ENCODE measurements at regions not wholly inside any gene's neighbourhood (a gene's known extent, or its start where the extent isn't known, plus 50 kb on each side); places are given as distances from the start of the nearest gene placed in this dataset.

- no peak for TF ChIP-seq CTCF (IDR thresholded peaks at IDR 0.05; ENCODE audit: low read depth, low read length)
- DNase-seq (ENCODE audit: extremely low read depth, low read depth): no peak
Observed at GRCh38 chr6:145082359-145082758, 653.0 kb downstream of the EPM2A start.

DNA sequence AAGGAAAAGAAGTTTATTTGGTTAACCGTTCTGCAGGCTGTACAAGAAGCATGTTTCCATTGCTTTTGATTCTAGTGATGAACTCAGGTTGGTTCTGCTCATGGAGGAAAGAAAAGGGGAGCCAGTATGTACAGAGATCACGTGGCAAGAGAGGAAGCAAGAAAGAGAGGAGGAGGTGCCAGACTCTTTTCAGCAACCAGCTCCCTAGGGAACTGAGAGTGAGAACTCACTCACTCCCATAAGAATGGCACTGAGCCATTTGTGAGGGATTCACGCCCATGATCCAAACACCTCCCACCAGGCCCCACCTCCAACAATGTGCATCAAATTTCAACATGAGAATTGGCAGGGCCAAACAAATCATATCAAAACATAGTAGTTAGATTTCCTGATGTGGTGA, 649.1 kb downstream of the EPM2A start:
- DNase-seq (ENCODE audit: extremely low read depth, low read depth): no peak
- TF ChIP-seq CTCF (IDR thresholded peaks at IDR 0.05; ENCODE audit: low read depth, low read length): no peak

- no peak for DNase-seq (ENCODE audit: extremely low read depth, low read depth)
- no peak for TF ChIP-seq CTCF (IDR thresholded peaks at IDR 0.05; ENCODE audit: low read depth, low read length)
Observed at GRCh38 chr6:145087034-145087433, 648.3 kb downstream of the EPM2A start.

GRCh38 chr6:145090801-145091585, 644.3 kb downstream of the EPM2A start:
- no peak for TF ChIP-seq CTCF (IDR thresholded peaks at IDR 0.05; ENCODE audit: low read depth, low read length)
- DNase-seq (ENCODE audit: extremely low read depth, low read depth): no peak

GRCh38 chr6:145091586-145092142, 643.7 kb downstream of the EPM2A start:
- no peak for TF ChIP-seq CTCF (IDR thresholded peaks at IDR 0.05; ENCODE audit: low read depth, low read length)
- DNase-seq (ENCODE audit: extremely low read depth, low read depth): no peak

DNA sequence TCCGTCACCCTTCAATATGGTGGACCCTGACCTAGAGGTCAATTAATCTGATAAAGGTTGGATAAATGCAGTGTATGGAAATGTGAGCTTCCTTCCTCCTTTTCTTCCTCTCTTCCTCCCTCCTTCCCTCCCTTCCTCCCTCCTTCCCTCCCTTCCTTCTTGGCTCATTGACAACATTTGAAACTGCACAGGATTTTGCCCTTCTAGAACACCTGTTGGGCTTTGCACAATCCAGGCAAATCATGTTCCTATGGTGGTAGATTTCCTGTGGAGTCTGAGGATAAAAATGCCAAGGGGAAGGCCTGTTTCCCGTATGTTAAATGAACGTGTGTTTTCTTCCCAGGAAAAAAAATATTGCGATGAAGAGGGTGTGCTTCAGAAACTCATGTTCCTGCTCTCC, 642.8 kb downstream of the EPM2A start:
- no peak for TF ChIP-seq CTCF (IDR thresholded peaks at IDR 0.05; ENCODE audit: low read depth, low read length)
- no peak for DNase-seq (ENCODE audit: extremely low read depth, low read depth)

- no peak for DNase-seq (ENCODE audit: extremely low read depth, low read depth)
- no peak for TF ChIP-seq CTCF (IDR thresholded peaks at IDR 0.05; ENCODE audit: low read depth, low read length)
Observed at GRCh38 chr6:145093226-145093625, 642.1 kb downstream of the EPM2A start.

Measured in AG09319 (cell line).